Mesendoderm (in vitro differentiated cells): ENCODE measurements at regions not wholly inside any gene's neighbourhood (a gene's known extent, or its start where the extent isn't known, plus 50 kb on each side); places are given as distances from the start of the nearest gene placed in this dataset.
"Not testable (repeated sequence)": the region's sequence is repeated elsewhere in the genome, so short reads cannot be mapped to it uniquely, and the experiment has no call there.

Experiments used
- DNase-seq: peaks from one replicate; pipeline ENCODE4 v3.0.0; 2013
- H2AK5ac ChIP-seq: 2 replicates; pipeline ENCODE4 v1.6.1; 2013; ENCODE audit warnings: low read length, inconsistent platforms
- H2BK120ac ChIP-seq: 2 replicates; pipeline ENCODE4 v1.6.1; 2013; ENCODE audit warnings: low read depth, mild to moderate bottlenecking, low read length, moderate library complexity, mixed read lengths
- H2BK15ac ChIP-seq: replicated peaks from 2 replicates; pipeline ENCODE4 v1.6.1; 2013; ENCODE audit warnings: low read depth, mild to moderate bottlenecking, moderate library complexity
- H2BK5ac ChIP-seq: 2 replicates; pipeline ENCODE4 v1.6.1; 2013; ENCODE audit warnings: low read length, inconsistent platforms
- H3K18ac ChIP-seq: 2 replicates; pipeline ENCODE4 v1.6.1; 2013; ENCODE audit warnings: mild to moderate bottlenecking, low read length, mixed read lengths
- H3K23ac ChIP-seq: one replicate; pipeline ENCODE4 v1.6.1; 2013; ENCODE audit warnings: low read length
- H3K27ac ChIP-seq: 2 replicates; pipeline ENCODE4 v1.5.1; 2013; ENCODE audit warnings: low read depth, mild to moderate bottlenecking, inconsistent platforms, low read length, moderate library complexity
- H3K27me3 ChIP-seq: 2 replicates; pipeline ENCODE4 v1.6.1; 2013; ENCODE audit warnings: low read length, control low read depth, mild to moderate bottlenecking, inconsistent platforms; ENCODE audit not compliant: insufficient read depth, poor library complexity
- H3K36me3 ChIP-seq: 2 replicates; pipeline ENCODE4 v1.6.1; 2013; ENCODE audit warnings: low read length, inconsistent platforms; ENCODE audit not compliant: control insufficient read depth, insufficient read depth
- H3K4ac ChIP-seq: one replicate; pipeline ENCODE4 v1.6.1; 2013; ENCODE audit warnings: low read depth, mild to moderate bottlenecking, low read length, moderate library complexity
- H3K4me1 ChIP-seq: 2 replicates; pipeline ENCODE4 v1.6.1; 2013; ENCODE audit warnings: low read depth, low read length, inconsistent platforms; ENCODE audit not compliant: control insufficient read depth
- H3K4me2 ChIP-seq: 2 replicates; pipeline ENCODE4 v1.6.1; 2013; ENCODE audit warnings: low read length
- H3K4me3 ChIP-seq: 2 replicates; pipeline ENCODE4 v1.5.1; 2013; ENCODE audit warnings: mild to moderate bottlenecking, low read length
- H3K56ac ChIP-seq: one replicate; pipeline ENCODE4 v1.6.1; 2013; ENCODE audit warnings: low read length
- H3K79me1 ChIP-seq: 2 replicates; pipeline ENCODE4 v1.6.1; 2013; ENCODE audit warnings: low read length, inconsistent platforms
- H3K79me2 ChIP-seq: 2 replicates; pipeline ENCODE4 v1.6.1; 2013; ENCODE audit warnings: mild to moderate bottlenecking, low read length; ENCODE audit not compliant: control insufficient read depth, insufficient read depth
- H3K9ac ChIP-seq: 2 replicates; pipeline ENCODE4 v1.6.1; 2013; ENCODE audit warnings: low read length, inconsistent platforms
- H4K5ac ChIP-seq: one replicate; pipeline ENCODE4 v1.6.1; 2013; ENCODE audit warnings: low read length
- H4K8ac ChIP-seq: one replicate; pipeline ENCODE4 v1.6.1; 2013; ENCODE audit warnings: low read depth, mild to moderate bottlenecking, control low read depth, low read length, moderate library complexity
- WGBS: extraction: QIAGEN DNeasy Blood & Tissue Kit; methylation state at CpG from one replicate; pipeline ENCODE4 v1.1.7; 2013; ENCODE audit warnings: low lambda C conversion rate, missing lambda C conversion rate; ENCODE audit not compliant: insufficient coverage; ENCODE audit errors: extremely low coverage; 5-methylcytosine and 5-hydroxymethylcytosine counted together

DNA sequence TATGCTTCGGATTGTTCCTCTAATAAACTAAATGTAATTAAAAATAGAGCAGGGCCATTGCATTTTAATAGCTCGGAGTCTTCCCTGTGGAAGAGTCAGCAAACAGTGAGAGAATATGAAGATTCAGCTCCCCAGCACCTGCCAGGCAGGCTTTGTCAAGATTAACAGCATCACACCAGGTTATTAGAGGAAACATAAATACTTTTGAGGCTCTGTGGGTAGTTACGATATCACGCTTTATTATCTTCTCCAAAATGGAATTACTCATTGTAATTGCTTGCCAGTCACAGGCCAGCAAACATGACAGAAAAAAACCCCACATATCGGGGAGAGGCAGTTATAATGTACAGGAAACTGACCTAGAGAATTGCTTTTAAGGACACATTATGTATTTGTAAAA, 303.9 kb downstream of the CPS1 start:
- no peak overlapping the region for H4K5ac ChIP-seq
- WGBS = no CpG with 5 or more reads among the region's 5 CpGs
- no peak overlapping the region for H3K23ac ChIP-seq
- H3K4me2 ChIP-seq = no peak overlapping the region
- H3K4ac ChIP-seq = no peak overlapping the region
- H3K4me1 ChIP-seq = no peaks in the 10 kb centered on the region
- no peaks in the 10 kb centered on the region for H3K27me3 ChIP-seq
- no peak overlapping the region for H4K8ac ChIP-seq
- no peak overlapping the region for H3K4me3 ChIP-seq
- no peaks in the 10 kb centered on the region for H3K36me3 ChIP-seq
- H3K18ac ChIP-seq = no peak overlapping the region
- DNase-seq = no peak
- H3K56ac ChIP-seq = no peak overlapping the region
- no peak overlapping the region for H2BK120ac ChIP-seq
- no peaks in the 10 kb centered on the region for H3K79me1 ChIP-seq
- H2BK15ac ChIP-seq = no peak overlapping the region
- H2AK5ac ChIP-seq = no peak overlapping the region
- no peak overlapping the region for H3K9ac ChIP-seq
- no peak overlapping the region for H3K27ac ChIP-seq
- no peaks in the 10 kb centered on the region for H3K79me2 ChIP-seq
- no peak overlapping the region for H2BK5ac ChIP-seq

DNA sequence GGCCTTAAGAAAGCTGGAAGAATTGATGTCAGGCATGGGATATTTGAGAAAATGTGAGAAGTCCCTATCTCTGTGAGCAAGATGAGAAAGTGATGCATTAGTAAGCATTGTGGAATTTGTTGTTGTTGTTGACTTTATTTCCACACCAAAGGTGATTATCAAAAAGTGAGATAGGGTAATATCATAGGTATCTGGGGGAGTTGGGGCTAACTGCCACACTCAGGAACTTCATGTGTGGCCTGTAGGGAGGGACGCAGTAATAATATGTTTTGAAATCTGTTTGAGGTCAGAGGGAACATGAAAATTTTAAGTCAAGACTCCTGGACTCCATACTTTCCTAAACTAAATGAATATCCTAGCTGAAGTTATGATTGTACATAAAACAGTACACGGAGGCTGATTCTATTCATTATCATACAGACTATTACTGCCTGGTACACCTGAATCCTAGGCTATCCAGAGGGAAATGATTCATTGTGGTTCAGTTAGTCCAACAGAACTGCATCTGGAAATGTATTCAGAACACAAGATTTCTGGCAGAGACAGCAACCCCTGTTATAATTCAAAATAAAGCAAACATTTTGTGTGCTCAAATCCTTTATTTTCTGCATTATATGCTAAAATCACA, 304.8 kb downstream of the CPS1 start:
- no peaks in the 10 kb centered on the region for H3K4me1 ChIP-seq
- no peaks in the 10 kb centered on the region for H3K79me2 ChIP-seq
- H3K9ac ChIP-seq = no peak overlapping the region
- H4K5ac ChIP-seq = no peak overlapping the region
- H4K8ac ChIP-seq = no peak overlapping the region
- peak; percentile 50 for DNase-seq
- no peak overlapping the region for H3K4ac ChIP-seq
- H3K56ac ChIP-seq = no peak overlapping the region
- H3K4me3 ChIP-seq = no peak overlapping the region
- H3K18ac ChIP-seq = no peak overlapping the region
- WGBS = no CpG with 5 or more reads among the region's 2 CpGs
- no peak overlapping the region for H2AK5ac ChIP-seq
- H3K27me3 ChIP-seq = no peaks in the 10 kb centered on the region
- H2BK5ac ChIP-seq = no peak overlapping the region
- H2BK15ac ChIP-seq = no peak overlapping the region
- no peak overlapping the region for H2BK120ac ChIP-seq
- no peaks in the 10 kb centered on the region for H3K36me3 ChIP-seq
- no peak overlapping the region for H3K4me2 ChIP-seq
- no peak overlapping the region for H3K27ac ChIP-seq
- H3K79me1 ChIP-seq = no peaks in the 10 kb centered on the region
- H3K23ac ChIP-seq = no peak overlapping the region

DNA sequence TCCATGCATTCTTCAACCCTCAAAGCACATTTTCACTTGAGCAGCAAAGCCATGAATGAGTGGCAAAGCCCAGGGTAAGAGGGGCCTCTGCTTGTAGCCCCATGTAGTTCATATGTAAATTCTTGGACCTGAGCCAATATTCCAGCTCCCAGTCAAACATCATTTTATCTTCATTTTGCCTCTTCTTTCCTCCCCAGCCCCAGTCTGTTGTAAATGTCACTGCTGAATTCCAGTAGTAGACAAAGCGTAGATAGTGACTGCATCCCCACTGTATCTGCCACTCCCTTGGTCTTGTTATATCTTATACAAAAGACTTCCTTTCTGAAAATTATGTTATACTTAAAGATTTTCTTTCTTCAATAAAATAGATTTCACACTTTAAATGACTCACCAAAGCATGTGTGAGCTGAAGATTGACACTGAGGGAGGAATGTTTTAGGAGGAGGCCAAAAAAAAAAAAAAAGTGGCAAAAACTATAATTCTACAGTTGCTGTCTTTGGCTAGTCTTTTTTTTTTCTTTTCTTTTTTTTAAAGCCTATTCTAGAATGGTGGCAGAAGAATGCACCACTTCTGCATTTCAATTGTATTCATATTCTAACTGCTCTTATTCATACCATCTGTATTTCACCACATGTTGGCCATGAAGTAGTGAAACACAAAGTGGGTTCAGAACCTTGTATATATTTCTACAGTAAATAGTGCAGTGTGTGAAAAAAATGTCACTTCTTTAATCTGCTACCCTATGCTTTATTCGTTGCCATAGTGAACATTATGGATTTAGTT, 306.1 kb downstream of the CPS1 start:
- Histone ChIP-seq H3K79me2 (no peaks in the 10 kb centered on the region), H4K5ac (no peak overlapping the region), H3K4me2 (no peak overlapping the region), H3K4ac (no peak overlapping the region), H3K9ac (no peak overlapping the region), H3K23ac (no peak overlapping the region), H2AK5ac (no peak overlapping the region), H3K36me3 (no peaks in the 10 kb centered on the region), H3K56ac (no peak overlapping the region), H2BK120ac (no peak overlapping the region), H3K27me3 (no peaks in the 10 kb centered on the region), H4K8ac (no peak overlapping the region), H3K4me1 (no peaks in the 10 kb centered on the region), H3K18ac (no peak overlapping the region), H3K27ac (no peak overlapping the region), H3K79me1 (no peaks in the 10 kb centered on the region), H3K4me3 (no peak overlapping the region), H2BK5ac (no peak overlapping the region), H2BK15ac (no peak overlapping the region)
- no peak for DNase-seq
- no CpG with 5 or more reads among the region's 2 CpGs for WGBS

GRCh38 chr2:210863283-210863682, 306.9 kb downstream of the CPS1 start:
- Histone ChIP-seq H3K27ac (no peak overlapping the region), H3K4me2 (no peak overlapping the region), H3K36me3 (no peaks in the 10 kb centered on the region), H3K4me1 (no peaks in the 10 kb centered on the region), H4K5ac (no peak overlapping the region), H2BK15ac (no peak overlapping the region), H3K4ac (no peak overlapping the region), H3K9ac (no peak overlapping the region), H2BK5ac (no peak overlapping the region), H2BK120ac (no peak overlapping the region), H3K79me2 (no peaks in the 10 kb centered on the region), H3K56ac (no peak overlapping the region), H3K23ac (no peak overlapping the region), H2AK5ac (no peak overlapping the region), H3K4me3 (no peak overlapping the region), H3K18ac (no peak overlapping the region), H4K8ac (no peak overlapping the region), H3K27me3 (no peaks in the 10 kb centered on the region), H3K79me1 (no peaks in the 10 kb centered on the region)
- WGBS = no CpG with 5 or more reads among the region's 1 CpG
- DNase-seq = no peak

GRCh38 chr2:210871566-210871965, 315.2 kb downstream of the CPS1 start:
- H3K56ac ChIP-seq, DNase-seq, H3K4me2 ChIP-seq, H2AK5ac ChIP-seq, H2BK15ac ChIP-seq, H3K79me2 ChIP-seq, H3K36me3 ChIP-seq, H3K9ac ChIP-seq, H3K79me1 ChIP-seq, H3K4me1 ChIP-seq, H2BK120ac ChIP-seq, H3K4me3 ChIP-seq, H3K23ac ChIP-seq, H4K5ac ChIP-seq, H2BK5ac ChIP-seq, H4K8ac ChIP-seq, H3K27me3 ChIP-seq, H3K4ac ChIP-seq, H3K27ac ChIP-seq, H3K18ac ChIP-seq: not testable (repeated sequence)
- WGBS = no CpG with 5 or more reads among the region's 3 CpGs
